Left forelimb (tissue), 1 donor: ENCODE measurements at regions not wholly inside any gene's neighbourhood (a gene's known extent, or its start where the extent isn't known, plus 50 kb on each side); places are given as distances from the start of the nearest gene placed in this dataset.

Source experiments
- DNase-seq: peaks from one replicate; pipeline ENCODE4 v3.0.0-alpha.2; 2018; ENCODE audit warnings: low spot score

DNA sequence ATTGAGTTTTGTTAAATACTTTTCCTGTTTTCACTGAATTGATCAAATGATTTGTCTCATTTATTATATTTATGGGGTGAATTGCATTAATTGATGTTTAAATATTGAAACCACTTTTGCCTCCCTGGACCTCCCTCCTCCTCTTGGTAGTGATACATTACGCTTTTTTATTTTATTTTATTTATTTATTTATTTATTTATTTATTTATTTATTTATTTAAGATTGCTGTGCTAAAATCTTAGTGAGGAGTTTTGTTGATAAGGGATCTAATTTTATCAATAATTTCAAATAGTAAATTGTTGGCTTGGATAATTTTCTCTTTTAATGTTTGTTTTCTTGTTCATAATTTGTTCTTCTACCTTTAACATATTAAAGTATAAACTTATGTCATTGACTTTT is 1281.0 kb upstream of the NXPH2 start:
- DNase-seq = no peak

DNA sequence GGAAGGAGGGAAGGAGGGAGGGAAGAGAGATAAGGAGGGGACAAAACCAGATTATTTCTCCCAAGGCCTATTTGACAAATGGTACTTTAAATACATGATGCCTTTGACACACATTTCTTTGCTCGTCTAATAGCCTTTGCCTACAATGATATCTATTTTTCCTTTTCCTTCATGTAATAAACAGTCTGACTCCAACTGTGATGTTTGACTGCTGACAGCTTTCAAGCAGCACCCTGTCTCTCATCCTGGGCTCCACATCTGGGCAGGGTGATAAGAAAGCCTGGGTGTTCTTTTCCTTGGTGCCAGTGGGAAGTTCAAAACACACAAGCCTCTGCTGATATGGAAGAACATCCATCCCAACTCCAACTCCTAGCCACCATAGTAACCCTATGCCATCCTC is 1277.7 kb upstream of the NXPH2 start:
- no peak for DNase-seq

GRCh38 chr2:140041811-140042210 is 1261.6 kb upstream of the NXPH2 start:
- no peak for DNase-seq

DNA sequence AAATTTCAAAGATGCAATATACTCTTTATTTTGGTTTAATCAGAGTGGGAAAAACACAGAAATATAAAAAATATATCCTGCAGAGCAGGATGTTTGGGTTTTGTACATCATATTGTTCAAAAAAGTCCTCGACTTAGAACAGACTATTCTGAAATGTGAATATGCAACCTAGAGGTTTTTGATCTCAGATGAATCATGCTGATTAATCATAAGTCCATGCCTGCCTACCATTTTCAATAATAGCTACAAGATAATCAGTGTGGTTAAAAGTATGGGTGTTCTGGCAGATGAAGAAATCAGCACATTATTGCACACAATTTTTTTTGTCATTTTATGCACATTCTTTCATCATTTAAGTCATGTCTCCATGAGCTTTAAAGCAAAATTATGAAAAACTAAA is 1261.0 kb upstream of the NXPH2 start:
- no peak for DNase-seq

GRCh38 chr2:140033638-140034037 is 1253.4 kb upstream of the NXPH2 start:
- no peak for DNase-seq

DNA sequence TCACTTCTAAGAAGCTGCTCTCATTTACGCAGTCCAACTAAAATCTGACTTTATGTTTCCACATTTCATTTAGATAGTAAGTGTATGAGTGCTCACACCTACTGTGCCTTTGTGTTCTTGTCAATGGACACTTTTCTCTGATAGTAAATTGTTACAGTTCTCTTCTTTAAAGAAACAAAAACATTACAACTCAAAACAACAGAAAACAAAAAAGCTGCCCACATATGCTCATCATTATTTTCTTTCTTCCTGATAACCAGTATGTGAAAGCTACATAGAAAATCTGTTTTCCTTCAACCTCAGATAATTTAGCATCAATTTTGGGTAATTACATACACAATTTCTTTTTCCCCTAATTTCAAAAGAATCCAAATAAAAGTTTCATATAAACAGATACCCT is 1247.8 kb upstream of the NXPH2 start:
- DNase-seq = no peak

DNA sequence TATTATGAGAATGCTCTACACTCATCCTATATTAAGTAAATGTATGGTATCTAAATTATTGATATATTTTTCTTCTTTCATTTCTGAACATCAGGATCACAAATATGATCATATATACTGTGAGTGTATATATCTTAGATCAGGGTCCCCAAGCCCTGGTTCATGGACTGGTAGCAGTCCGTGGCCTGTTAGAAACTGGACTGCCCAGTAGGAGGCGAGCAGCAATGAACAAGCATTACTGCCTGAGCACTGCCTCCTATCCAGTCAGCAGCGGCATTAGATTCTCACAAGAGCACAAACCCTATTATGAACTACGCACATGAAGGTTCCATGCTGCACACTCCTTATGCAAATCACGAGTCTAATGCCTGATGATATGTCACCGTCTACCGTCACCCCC is 1247.1 kb upstream of the NXPH2 start:
- DNase-seq = no peak

DNA sequence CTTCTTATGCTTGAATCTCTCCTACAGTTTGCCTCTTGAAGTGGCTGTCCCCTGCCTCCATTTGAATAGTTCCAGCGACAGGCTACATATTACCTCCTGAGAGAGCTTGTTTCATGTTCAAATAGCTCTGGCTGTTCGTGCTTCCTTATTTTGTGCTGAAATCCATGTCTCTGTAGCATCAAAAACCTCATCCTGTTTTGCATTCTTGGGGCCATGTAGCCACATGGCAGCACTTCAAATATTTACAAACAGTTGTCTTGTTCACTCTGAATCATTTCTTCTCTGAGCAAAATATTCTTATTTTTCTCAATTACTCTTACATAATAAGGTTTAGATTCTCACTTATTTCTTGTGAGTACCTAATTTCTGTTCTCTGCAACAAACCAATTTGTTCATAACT is 1243.1 kb upstream of the NXPH2 start:
- DNase-seq = no peak

GRCh38 chr2:140018541-140018940 is 1238.4 kb upstream of the NXPH2 start:
- no peak for DNase-seq

DNA sequence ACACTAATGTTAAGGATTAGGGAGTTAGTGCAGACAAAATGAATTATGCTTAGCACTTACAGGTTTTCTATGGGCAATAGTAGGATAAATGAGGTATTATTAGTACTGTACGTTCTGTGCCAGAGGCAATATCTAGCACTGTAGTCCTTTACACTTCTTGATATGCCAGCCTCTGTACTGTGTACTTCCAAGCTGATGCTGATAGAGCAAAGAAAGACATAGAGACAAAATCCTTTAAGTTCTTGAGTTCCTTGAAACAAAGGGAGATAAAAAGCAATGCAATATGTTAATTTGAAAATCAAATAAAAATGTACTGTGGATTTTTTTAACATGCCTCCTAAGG is 1234.0 kb upstream of the NXPH2 start:
- no peak for DNase-seq

DNA sequence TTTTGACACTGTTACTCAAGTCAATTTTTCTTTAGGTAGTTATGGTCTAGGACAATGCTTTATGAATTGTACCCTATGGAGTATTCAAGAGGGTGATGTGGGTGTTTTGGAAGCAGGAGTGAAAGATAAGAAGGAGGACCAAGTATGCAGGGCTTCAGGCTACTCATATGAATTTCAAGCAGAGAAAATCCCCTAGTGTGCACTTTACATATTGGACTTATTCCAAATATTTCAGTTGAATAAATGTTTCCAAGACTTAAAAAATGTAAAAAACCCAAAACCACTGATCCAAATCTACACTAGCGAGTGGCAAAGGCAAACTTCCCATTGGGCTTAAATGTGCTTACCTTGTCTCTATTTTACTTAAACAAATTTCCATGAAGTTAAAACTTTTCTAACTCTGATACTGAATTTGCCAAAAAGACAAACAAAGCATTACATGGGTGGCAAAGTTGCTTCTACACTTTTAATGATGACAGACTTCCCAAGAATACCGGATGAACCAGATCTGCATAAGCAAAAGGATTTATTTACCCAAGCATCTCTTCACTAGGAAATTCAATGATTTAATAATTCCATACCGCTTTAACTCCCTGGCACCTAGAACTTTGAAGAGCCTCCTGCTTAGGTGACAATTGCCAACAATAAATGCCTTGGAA is 1233.5 kb upstream of the NXPH2 start:
- DNase-seq = no peak

- DNase-seq = no peak
Observed at GRCh38 chr2:140011287-140011686, 1231.1 kb upstream of the NXPH2 start.

DNA sequence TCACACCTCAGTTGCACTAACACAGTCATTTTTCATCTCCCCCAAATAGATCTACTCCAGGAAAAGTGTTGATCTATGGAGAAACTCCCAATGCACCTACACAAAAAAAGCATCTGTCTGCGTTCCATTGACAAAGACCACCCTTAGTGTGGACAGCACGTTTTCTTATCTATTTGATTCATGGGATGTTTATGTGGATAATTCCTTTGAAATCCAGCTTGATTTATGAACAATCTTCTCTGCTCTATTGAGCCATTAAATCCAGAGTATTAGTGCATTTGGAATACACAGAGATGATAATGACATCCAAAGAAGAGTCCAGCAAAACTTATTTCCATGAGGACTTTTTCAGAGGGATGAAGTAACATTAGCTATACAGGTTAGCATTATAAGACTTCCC is 1221.9 kb upstream of the NXPH2 start:
- DNase-seq = no peak

DNA sequence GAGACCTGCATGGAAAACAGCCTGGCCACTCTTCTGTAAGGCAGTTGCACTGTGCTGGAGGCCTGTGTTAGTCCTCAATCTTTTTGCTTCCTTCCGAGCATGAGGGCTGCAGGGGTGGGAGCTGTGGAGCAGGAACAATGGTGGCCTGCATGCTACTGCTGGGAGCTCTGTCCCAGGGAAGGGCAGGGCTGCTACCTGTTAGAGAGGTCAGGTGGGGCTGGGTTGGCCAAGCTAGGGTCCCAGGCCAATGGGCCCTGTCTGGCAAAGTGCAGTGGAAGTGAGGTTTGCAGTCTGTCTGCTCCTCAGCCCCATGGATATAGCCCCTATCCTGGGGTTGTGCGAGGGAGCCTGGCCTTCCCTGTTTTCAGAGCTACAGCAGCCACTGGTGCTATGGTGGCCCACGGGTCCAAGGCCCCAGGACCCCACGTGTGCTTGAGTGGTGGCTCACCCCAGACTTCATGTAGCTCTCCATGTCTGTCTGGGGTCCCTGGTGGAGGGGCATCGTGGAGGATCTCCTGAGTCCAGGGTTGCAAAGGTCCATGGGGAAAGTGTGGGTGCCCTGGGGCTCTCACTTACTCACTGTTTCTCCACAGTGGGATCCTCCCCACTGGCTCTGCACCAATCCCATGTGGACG is 1212.6 kb upstream of the NXPH2 start:
- DNase-seq = no peak

DNA sequence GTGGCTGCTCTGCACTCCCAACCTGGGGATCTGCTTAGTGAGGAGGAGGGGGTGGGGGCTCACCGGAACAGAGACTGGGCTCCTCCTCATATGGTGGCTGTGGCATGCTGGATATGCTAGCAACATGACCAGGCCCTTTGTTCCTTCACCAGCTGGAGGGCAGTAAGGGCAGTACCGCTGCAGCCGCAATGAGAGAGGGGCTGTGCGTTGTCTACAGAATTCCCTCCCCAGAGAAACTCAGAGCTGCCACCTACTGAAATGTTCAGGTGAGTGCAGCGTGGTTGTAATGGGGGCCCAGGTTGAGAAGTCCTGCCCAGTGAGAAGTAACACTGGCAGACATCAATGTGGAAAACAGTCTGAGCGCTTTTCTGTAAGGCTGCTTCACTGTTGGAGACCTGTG is 1211.9 kb upstream of the NXPH2 start:
- DNase-seq = no peak

- DNase-seq = no peak
Observed at GRCh38 chr2:139990646-139991335, 1210.6 kb upstream of the NXPH2 start.

DNA sequence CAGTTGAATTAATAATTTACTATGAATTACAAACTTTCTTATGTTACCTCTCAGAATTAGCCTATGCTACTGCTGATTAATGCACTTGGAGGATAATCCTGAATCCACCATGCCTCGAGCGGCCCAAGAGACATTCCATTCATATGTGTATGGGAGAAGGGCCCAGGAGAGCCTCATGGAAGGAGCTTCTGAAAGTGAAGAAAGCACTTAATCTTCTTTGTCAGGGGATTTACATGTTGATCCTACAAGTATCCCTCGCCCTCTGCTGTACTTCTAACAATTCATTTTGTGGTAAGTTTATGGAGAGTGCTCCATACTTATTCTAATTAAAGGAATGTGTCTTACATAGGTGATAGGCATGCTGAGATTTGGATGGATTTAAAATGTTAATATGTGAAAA is 1189.1 kb upstream of the NXPH2 start:
- DNase-seq = no peak

GRCh38 chr2:139968588-139968987 is 1188.4 kb upstream of the NXPH2 start:
- DNase-seq = no peak

GRCh38 chr2:139967665-139968064 is 1187.5 kb upstream of the NXPH2 start:
- DNase-seq = no peak

- DNase-seq = no peak
Observed at GRCh38 chr2:139964721-139965440, 1184.7 kb upstream of the NXPH2 start.

- no peak for DNase-seq
Observed at GRCh38 chr2:139963863-139964355, 1183.7 kb upstream of the NXPH2 start.

GRCh38 chr2:139949242-139949972 is 1169.2 kb upstream of the NXPH2 start:
- DNase-seq = no peak
